ENCODE measurements at regions not wholly inside any gene's neighbourhood (a gene's known extent, or its start where the extent isn't known, plus 50 kb on each side); places are given as distances from the start of the nearest gene placed in this dataset.

GRCh38 chrX:45872480-45872879 lies 671.8 kb upstream of the DIPK2B start:
- DNase-seq (ENCODE audit: low spot score): no peak

GRCh38 chrX:45868425-45868824 lies 667.7 kb upstream of the DIPK2B start:
- no peak for DNase-seq (ENCODE audit: low spot score)

DNA sequence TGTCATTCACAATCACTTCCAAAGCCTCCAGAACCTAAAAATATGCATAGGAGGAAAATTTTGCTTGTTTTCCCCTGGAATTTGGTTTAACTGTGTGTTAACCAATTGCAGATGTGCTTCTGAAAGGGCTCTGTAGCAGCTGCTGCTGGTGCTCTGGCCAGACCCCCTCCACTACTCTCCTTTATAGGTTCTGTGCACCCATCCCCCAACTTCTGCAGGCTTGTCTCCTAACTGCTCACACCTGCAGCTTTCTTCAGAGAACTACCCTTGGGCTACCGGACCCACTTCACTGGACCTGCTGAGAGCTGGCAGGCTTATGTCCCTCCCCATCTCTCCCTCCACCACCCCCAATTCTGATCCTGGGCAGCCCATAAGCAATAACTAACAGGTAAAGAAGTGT lies 662.1 kb upstream of the DIPK2B start:
- DNase-seq (ENCODE audit: low spot score): no peak

DNA sequence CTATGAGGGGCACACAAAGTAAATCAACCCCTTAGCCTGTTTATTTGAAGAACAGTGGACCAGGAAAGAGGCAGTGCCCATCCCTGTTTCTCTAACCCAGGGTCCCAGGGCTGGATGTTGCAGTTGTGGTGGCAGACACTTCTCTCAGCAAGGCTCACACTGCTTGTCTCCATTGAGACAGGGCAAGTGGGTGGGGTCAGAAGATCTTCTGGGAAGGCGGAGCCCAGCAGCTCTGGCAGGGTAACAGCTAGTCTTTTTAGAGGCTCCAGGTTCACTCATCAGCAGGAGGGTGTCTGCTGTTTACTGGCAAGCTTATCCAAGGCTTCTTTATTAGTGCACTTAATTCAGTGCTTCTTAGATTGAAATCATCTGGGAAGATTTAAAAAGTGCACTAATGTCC lies 659.8 kb upstream of the DIPK2B start:
- no peak for DNase-seq (ENCODE audit: low spot score)

DNA sequence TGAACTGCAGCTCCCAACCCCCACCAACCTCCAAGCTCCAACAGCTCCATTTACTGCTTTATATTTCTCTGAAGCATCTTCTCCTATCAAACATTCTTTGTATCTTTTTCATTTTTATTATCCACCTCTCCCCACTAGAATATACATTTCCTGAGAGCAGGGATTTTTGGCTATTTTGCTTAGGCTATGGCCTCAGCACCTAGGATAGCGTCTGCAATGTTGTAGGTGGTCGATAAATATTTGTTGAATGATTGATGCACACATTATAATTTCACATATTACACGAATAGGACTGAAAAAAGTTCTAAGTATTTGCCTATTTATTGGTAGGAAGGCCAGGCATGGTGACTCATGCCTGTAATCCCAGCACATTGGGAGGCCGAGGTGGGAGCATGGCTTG lies 658.7 kb upstream of the DIPK2B start:
- DNase-seq (ENCODE audit: low spot score): no peak

DNA sequence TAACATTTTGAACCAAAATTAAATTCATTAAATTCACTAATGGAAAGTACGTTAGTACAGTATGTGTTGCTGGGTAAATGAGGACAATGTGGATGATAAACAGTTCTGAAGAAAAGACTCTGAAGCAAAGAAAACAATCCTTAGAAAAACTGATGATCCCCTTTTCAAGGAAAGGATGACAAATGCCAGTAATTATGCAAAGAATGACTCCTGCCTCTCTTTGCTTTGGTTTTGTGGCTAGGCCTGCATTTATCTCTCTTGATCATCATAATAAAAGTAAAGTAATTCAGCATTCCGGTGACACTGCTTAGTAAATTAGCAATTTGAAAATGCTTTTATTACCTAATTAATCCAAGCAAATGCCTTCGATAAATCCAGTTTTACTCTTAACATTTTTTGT lies 652.2 kb upstream of the DIPK2B start:
- no peak for DNase-seq (ENCODE audit: low spot score)

DNA sequence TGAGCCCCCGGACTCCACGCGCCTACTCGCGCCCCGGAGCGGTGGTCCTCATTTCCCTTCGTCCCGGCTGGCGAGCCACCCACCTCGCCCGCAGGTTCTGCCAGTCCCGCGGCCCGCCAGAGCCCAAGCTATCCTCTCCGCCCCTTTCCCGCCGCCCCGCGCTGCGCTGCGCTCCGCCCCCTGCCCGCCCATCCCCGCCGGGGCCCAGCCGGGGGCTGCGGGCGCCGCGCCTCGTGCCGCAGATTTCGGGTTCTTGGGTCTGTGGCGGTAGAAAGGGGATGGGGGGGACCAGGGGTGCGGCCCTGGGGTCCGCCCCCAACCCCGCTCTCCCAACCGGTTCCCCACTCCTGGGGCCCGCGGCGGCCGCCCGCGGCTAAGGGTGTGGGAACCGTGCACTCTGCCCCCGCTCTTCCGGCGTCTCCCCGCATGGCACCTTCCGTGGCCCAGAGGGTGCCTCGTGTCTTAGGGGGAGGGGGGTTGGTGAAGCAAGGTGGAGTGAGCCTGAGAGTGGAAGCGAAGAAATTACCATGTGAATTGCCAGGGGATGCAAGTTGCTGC lies 650.8 kb upstream of the DIPK2B start:
- DNase-seq (ENCODE audit: low spot score): peak; percentile 0

GRCh38 chrX:45850775-45851433 lies 650.2 kb upstream of the DIPK2B start:
- peak; percentile 3 for DNase-seq (ENCODE audit: low spot score)

GRCh38 chrX:45850197-45850774 lies 649.6 kb upstream of the DIPK2B start:
- peak; percentile 5 for DNase-seq (ENCODE audit: low spot score)

DNA sequence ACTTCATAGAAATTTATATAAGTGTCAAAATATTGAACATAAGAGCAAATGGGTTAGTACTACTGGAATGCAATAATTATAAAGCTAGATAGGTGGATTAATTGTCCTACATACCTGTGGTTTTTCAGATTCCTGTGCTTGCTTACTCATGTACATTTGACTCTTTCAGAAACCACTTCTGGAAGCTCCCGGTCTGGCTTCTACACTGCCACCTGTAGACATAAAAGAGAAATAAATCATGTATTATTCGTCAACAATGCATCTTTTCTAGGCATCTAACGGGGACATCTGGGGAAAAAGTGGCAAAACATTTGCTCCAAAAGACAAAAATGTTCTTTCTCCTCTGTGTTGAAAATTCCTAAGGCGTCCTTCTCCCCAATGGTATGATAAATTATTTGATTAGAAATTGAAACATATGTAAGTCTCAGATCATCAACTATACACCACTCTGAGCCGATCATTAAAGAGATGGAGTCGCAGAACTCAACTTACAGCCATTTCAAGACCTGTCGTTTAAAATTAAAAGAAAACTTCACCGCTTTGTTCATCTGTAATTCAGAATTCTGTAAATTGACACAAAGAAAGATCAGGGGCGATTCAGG lies 648.7 kb upstream of the DIPK2B start:
- peak; percentile 38 for DNase-seq (ENCODE audit: low spot score)

- DNase-seq (ENCODE audit: low spot score): no peak
Observed at GRCh38 chrX:45847961-45848360, 647.3 kb upstream of the DIPK2B start.

DNA sequence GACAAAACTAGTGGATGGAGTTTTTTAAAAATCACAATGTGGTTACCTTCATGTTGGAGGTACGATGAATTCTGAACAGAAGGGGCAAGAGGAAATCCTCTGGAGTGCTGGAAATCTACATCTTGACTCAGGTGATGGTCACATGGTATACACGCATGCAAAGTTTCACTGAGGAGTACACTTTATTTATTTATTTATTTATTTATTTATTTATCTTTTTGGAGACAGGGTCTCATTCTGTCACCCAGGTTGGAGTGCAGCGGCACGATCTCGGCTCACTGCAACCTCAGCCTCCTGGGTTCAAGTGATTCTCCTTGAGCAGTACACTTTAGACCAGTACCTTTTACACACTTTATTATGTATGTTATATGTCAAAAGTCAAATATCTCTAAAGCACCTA lies 645.7 kb upstream of the DIPK2B start:
- DNase-seq (ENCODE audit: low spot score): no peak

- DNase-seq (ENCODE audit: low spot score): no peak
Observed at GRCh38 chrX:45845142-45845541, 644.5 kb upstream of the DIPK2B start.

- DNase-seq (ENCODE audit: low spot score): no peak
Observed at GRCh38 chrX:45843518-45843917, 642.8 kb upstream of the DIPK2B start.

- DNase-seq (ENCODE audit: low spot score): no peak
Observed at GRCh38 chrX:45842926-45843315, 642.2 kb upstream of the DIPK2B start.

DNA sequence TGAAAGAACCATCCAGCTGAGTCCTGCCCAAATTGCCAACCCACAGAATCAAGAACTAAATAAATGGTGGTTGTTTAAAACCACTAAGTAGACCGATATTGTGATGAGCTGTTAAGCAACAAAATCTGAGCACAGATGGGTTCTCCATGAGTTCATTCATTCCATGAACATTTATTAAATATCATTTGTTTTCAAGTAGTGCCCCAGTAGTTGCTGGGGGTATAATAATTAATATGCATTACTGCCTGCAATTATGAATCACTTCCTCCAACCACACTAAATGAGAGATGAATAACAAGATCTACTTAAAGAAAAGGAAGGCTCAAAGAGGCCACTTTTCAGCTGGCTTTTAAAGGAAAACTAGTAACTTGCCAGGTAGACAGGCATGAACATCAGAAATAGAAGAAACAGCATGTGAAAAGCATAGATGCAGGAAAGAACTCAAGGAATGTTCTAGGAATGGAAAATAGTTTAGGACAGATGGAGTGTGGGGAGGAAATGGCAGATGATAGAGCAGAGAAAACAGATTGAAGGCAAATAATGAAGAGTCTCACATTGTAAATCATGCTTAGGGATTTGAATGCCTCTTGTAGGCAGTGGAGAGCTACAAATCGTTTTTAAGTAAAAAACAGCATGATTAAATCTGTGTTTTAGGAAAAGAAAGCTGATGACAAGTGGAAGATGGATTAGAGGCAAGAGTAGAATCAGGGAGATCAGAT lies 641.7 kb upstream of the DIPK2B start:
- DNase-seq (ENCODE audit: low spot score): no peak

DNA sequence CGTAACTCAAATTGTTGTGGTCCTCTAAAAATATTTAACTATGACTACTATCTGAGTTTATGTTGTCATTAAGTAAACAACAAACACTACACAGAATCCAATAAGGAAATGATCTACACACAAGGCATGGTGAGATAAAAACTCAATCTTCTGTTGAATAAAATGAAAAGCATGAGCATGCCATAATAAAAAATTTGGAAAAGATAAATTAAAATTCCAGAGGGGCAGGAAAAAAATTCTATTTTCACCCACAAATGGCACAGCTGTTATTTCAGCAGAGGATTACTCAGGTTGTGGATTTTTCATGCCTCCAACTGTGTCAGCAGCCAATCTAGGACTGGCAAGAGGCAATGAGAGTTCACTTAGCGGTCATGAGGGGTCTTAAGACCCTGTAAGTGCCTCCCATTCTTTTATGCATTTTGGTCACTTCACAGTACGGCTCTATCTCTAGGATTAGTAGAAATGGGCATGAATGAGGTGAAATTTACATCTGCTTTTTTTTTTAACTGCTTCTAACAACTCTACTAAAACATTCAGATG lies 639.8 kb upstream of the DIPK2B start:
- no peak for DNase-seq (ENCODE audit: low spot score)

DNA sequence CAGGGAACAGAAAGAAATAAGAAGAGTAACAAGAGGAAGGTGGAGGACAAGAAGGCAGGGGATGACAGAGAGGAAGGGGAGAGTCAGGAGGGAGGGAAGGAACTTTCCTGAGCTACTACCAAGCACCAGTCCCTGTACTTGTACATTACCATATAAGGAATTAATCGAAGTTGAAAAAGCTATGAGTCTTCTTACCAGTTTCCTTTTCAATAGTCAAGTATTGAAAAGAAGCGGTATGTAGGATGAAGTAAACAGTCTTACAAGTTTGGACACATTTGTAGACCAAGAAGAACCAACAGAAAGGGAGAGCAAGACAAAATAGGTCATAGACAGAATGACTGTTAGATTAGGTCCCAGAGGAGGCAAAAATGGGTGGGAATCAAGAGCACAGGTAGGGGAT lies 629.7 kb upstream of the DIPK2B start:
- no peak for DNase-seq (ENCODE audit: low spot score)

DNA sequence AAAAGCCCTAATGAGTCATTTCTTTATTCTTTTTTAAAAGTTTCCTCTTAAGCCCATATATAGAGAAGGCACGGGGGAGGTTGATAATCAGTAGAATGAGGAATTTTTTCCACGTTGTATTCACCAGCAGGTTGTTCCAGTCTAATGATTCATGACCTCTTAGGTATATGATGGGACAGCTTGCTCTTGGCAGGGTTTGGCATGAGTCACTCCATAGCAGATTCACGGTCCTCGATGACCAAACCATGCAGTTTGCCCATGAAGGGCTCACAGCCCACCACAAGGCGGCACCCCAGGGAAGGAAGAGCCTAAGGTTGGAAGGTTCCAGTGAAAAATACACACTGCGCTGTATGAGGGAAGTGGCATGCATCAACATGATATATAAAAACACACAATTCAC lies 623.8 kb upstream of the DIPK2B start:
- peak; percentile 44 for DNase-seq (ENCODE audit: low spot score)

- DNase-seq (ENCODE audit: low spot score): no peak
Observed at GRCh38 chrX:45823536-45823935, 622.9 kb upstream of the DIPK2B start.

DNA sequence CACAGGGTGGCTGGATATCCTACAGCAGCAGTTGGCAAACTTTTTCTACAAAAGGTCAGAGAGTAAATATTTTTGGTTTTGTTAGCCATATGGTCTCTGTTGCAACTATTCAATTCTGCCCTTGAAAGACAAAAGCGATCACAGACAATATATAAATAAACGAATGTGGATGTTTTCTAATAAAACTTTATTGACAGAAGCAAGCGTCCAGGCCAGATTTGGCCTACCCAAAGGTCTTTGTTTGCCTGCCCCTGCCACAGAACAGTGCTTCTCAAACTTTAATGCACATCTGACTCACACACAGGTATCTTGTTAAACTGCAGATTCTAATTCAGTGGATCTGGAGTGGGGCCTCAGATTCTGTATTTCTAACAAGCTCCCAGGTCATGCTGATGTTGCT lies 621.4 kb upstream of the DIPK2B start:
- DNase-seq (ENCODE audit: low spot score): no peak

DNA sequence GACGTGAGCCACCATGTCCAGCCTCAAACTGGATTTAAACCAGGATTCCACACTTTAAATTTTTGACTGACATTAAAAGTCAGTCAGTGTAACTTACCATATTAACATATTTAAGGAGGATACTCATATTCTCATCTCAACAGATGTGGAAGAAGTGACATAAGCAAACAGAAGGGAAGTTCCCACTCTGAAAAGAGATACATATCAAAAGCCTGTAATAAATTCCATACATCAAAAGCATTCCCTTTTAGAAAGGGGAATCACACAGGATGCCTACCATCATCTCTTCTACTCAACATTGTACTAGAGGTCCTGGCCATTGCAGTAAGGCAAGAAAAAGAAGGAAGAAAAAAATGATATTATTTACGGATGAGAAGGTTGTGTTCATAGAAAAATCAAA lies 618.2 kb upstream of the DIPK2B start:
- DNase-seq (ENCODE audit: low spot score): no peak

DNA sequence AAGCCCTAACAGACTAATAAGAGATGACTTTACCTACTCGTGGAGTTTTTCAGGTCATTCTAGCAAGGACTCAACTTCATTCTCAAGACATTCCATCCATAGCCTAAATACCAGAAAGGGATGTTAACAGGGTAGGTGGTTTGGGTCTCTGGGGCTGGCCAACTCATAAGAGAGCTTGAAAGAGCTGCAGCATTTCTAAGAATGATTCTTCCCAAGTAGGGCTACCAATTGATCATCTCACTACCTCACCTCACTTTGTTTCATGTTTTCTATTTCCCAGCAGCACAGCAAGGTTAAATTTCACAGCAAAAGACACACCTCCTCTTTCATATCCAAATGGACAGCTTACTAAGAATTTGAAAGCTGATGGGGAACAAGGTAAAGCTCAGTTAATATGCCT lies 614.8 kb upstream of the DIPK2B start:
- no peak for DNase-seq (ENCODE audit: low spot score)
